NT2/D1 (cell line): ENCODE measurements at regions not wholly inside any gene's neighbourhood (a gene's known extent, or its start where the extent isn't known, plus 50 kb on each side); places are given as distances from the start of the nearest gene placed in this dataset.

Experiments
- DNase-seq: peaks from one replicate; pipeline ENCODE4 v3.0.0-alpha.2; 2011; ENCODE audit warnings: low read depth, low spot score
- H3K27me3 ChIP-seq: 2 replicates; pipeline ENCODE4 v1.6.0; 2011; ENCODE audit warnings: mild to moderate bottlenecking; ENCODE audit not compliant: insufficient read length, insufficient read depth
- H3K36me3 ChIP-seq: 2 replicates; pipeline ENCODE4 v1.6.1; 2011; ENCODE audit warnings: mild to moderate bottlenecking, low read length, mixed read lengths; ENCODE audit not compliant: insufficient read depth, insufficient read length
- H3K4me1 ChIP-seq: 2 replicates; pipeline ENCODE4 v1.5.1; 2011; ENCODE audit not compliant: insufficient read depth, insufficient read length
- H3K4me3 ChIP-seq: 2 replicates; pipeline ENCODE4 v1.5.1; 2011; ENCODE audit warnings: low read depth; ENCODE audit not compliant: insufficient read length
- H3K9ac ChIP-seq: 2 replicates; pipeline ENCODE4 v1.6.0; 2011; ENCODE audit warnings: low read depth; ENCODE audit not compliant: insufficient read length
- H3K9me3 ChIP-seq: 2 replicates; pipeline ENCODE4 v1.5.1; 2011; ENCODE audit warnings: mild to moderate bottlenecking, low read length; ENCODE audit not compliant: insufficient read depth
- SUZ12 ChIP-seq: IDR thresholded peaks from 2 replicates; pipeline ENCODE4 v1.6.1; 2011; ENCODE audit not compliant: insufficient read length, insufficient read depth; ENCODE audit errors: extremely low read depth
- YY1 ChIP-seq: IDR thresholded peaks from 2 replicates; pipeline ENCODE4 v1.6.1; 2011; ENCODE audit not compliant: insufficient read length, insufficient read depth
- ZNF274 ChIP-seq: IDR thresholded peaks from 2 replicates; pipeline ENCODE4 v1.6.1; 2011; ENCODE audit warnings: mild to moderate bottlenecking, low read depth, low read length

DNA sequence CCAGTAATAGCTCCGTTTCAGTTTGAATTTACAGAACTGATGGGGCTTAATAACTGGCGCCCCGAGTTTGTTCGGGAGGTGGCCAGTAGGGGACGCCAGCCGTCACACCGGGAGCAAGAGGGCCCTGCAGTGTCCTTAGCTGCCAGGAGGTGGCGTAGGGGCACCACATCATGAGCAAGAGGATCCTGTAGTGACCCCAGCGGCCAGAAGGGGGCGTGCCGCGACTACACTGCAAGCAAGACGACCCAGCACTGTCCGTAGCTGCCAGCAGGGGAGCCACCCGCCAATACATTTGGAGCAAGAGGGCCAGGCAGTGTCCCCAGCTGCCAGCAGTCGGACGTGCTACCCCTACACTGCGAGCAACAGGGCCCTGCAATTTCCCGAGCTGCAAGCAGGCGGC lies 663.7 kb upstream of the B3GAT1 start:
- peaks cover 17% of the 10 kb centered on the region; the same call in 1 of the 2 replicates for H3K9me3 ChIP-seq
- H3K9ac ChIP-seq, result no peak overlapping the region
- no peak overlapping the region for H3K4me3 ChIP-seq
- DNase-seq, result peak; percentile 82
- no peak for TF ChIP-seq SUZ12
- no peak for TF ChIP-seq YY1
- no peak for TF ChIP-seq ZNF274
- no peaks in the 10 kb centered on the region for H3K4me1 ChIP-seq
- H3K36me3 ChIP-seq, result no peaks in the 10 kb centered on the region
- H3K27me3 ChIP-seq, result no peaks in the 10 kb centered on the region

DNA sequence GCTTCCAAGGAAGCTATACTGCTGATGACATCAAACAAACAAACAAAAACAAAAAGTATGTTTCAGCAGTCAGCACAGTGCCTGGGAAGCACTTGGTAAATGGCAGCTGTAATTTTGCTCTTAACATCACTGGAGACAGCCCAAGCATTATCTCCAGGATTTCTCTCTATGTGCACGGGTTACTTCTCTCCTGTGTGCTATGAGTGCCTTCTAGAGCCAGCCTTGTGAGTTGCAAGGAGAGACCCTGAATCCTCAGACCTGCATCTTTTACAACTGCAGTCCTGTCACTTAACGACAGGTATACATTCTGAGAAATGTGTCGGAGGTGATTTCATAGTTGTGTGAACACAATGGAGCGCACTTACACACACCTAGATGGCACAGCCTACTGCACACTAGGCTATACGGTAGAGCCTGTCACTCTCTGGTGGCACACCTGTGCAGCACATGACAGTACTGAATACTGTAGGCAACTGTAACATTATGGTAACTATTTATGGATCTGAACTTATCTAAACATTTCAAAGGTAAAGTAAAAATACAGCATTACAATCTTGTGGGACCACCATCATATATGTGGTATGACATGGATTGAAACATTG lies 662.5 kb upstream of the B3GAT1 start:
- Histone ChIP-seq H3K27me3 (no peaks in the 10 kb centered on the region), H3K4me3 (no peak overlapping the region), H3K9me3 (peaks cover 20% of the 10 kb centered on the region; the same call in 1 of the 2 replicates), H3K36me3 (no peaks in the 10 kb centered on the region), H3K4me1 (no peaks in the 10 kb centered on the region), H3K9ac (no peak overlapping the region)
- no peak for DNase-seq
- TF ChIP-seq YY1 (no peak), SUZ12 (no peak), ZNF274 (no peak)

DNA sequence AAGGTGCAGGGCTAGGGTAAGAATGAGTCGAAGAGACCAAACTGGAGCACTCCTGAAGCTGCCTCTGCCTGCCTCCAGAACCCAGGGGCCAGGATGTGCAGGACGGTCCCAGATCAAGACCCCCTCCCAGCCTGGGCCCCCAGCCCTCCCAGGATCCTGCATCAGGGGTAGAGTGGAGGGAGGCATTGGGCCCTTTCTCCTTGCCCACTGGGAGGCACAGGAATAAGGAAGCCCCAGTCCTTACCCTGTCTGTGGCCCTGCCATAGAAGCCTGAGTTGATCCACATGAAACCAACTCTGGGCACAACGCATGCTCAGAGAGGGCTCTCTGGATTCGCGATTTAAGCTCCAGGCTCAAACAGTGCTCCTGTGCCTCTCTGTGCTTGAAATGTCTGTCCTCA lies 661.8 kb upstream of the B3GAT1 start:
- no peaks in the 10 kb centered on the region for H3K27me3 ChIP-seq
- no peak overlapping the region for H3K4me3 ChIP-seq
- TF ChIP-seq YY1, result no peak
- no peak for TF ChIP-seq ZNF274
- TF ChIP-seq SUZ12, result no peak
- no peaks in the 10 kb centered on the region for H3K4me1 ChIP-seq
- H3K9me3 ChIP-seq, result peaks cover 22% of the 10 kb centered on the region; the same call in 1 of the 2 replicates
- H3K36me3 ChIP-seq, result no peaks in the 10 kb centered on the region
- no peak overlapping the region for H3K9ac ChIP-seq
- no peak for DNase-seq

DNA sequence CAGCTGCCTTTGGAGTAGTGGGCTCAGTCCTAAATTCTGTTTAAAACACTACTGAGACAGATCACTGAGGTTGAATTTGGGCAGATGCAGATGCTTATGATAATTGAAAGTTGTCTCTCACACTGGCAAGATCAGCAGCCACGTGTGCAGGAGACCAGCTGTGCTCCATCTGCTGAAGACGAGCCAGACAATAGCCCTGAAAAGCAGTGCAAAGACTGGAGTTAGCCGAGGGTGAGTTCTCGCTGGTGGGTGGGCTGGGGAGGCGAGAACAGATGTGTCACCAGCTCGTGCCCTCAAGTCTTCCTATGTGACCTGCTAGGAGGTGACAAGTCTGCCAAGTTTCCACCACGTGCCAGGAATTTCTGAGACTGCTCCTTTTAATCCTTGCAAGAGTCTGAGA lies 661.3 kb upstream of the B3GAT1 start:
- H3K36me3 ChIP-seq, result no peaks in the 10 kb centered on the region
- H3K9ac ChIP-seq, result no peak overlapping the region
- H3K4me1 ChIP-seq, result no peaks in the 10 kb centered on the region
- TF ChIP-seq YY1, result no peak
- TF ChIP-seq ZNF274, result no peak
- no peak for TF ChIP-seq SUZ12
- H3K9me3 ChIP-seq, result peaks cover 22% of the 10 kb centered on the region; the same call in 1 of the 2 replicates
- no peak overlapping the region for H3K4me3 ChIP-seq
- no peak for DNase-seq
- H3K27me3 ChIP-seq, result no peaks in the 10 kb centered on the region

DNA sequence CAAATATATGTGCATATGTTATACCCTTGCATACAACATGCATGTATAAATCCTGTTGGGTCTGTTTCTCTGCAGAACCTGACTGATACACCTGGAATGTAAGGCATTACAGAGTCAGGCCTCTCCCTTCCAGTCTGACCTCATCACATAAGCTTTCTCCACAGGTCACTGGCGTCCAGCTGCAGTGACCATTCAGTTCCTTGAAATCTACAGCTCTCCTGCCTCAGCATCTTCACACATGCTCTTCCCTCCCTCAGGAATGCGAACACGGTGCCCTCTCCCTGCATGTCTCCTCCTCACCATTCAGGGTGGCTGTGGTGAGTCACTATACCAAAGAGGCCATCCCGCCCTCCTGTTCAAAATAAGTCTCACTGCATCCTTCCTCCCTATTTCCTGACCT lies 657.8 kb upstream of the B3GAT1 start:
- no peak for TF ChIP-seq ZNF274
- no peak for TF ChIP-seq YY1
- TF ChIP-seq SUZ12, result no peak
- Histone ChIP-seq H3K9me3 (peaks cover 10% of the 10 kb centered on the region; the same call in 1 of the 2 replicates), H3K36me3 (no peaks in the 10 kb centered on the region), H3K27me3 (no peaks in the 10 kb centered on the region), H3K4me3 (no peak overlapping the region), H3K9ac (no peak overlapping the region), H3K4me1 (no peaks in the 10 kb centered on the region)
- no peak for DNase-seq

DNA sequence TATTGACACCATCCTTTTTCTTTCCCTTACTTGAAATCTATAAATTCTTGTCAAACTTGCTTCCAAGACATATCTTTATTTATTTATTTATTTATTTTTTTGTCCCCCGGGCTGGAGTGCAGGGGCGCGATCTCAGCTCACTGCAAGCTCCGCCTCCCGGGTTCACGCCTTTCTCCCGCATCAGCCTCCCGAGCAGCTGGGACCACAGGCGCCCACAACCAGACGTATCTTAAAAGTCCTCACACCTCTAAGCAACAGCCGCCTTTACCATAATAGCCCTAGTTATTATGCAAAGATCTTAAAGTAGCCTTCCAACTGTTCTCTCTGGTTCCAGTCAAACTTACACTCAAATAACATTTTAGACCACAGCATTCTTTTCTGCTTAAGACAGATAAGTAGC lies 657.0 kb upstream of the B3GAT1 start:
- no peaks in the 10 kb centered on the region for H3K36me3 ChIP-seq
- no peaks in the 10 kb centered on the region for H3K27me3 ChIP-seq
- H3K4me3 ChIP-seq, result no peak overlapping the region
- TF ChIP-seq SUZ12 (no peak), ZNF274 (no peak), YY1 (no peak)
- no peak overlapping the region for H3K9ac ChIP-seq
- no peak for DNase-seq
- peaks cover 4% of the 10 kb centered on the region; the same call in 1 of the 2 replicates for H3K9me3 ChIP-seq
- no peaks in the 10 kb centered on the region for H3K4me1 ChIP-seq

DNA sequence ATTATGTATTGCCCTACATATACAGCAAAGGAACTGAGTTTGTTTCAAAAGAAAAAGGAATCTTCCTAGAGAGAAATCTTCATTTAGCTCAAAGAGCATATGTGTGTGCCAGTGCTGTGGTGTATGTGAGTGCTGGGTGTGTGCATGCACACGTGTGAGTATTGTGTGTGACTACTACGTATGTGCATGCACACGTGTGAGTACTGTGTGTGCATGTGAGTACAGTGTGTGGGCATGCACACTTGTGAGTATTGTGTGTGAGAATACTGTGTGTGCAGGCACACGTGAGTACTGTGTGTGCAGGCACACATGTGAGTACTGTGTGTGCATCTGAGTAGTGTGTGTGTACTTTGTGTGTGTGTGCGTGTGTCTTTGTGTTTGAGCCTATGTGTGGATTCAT lies 651.0 kb upstream of the B3GAT1 start:
- H3K9me3 ChIP-seq, result peaks cover 17% of the 10 kb centered on the region
- H3K27me3 ChIP-seq, result no peaks in the 10 kb centered on the region
- H3K4me3 ChIP-seq, result no peak overlapping the region
- no peaks in the 10 kb centered on the region for H3K36me3 ChIP-seq
- DNase-seq, result no peak
- no peak overlapping the region for H3K9ac ChIP-seq
- TF ChIP-seq ZNF274 (no peak), YY1 (no peak), SUZ12 (no peak)
- no peaks in the 10 kb centered on the region for H3K4me1 ChIP-seq

DNA sequence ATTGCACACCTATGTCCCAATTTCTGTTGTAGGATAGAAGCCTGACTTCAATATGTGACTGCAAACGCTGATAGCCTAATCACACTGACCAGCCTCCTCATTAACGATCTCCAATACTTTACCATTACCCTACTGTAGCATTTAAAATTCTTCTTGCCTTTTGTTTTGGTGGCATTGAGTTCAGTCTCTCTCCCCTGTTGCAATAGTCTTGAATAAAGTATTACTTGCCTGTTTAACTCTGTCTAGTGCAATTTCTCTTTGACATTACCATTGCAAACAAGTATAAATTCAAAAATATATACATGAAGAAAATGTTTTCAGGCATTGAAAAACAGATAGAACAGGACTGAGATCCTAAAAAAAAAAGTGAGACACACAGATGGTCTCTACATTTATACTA lies 649.1 kb upstream of the B3GAT1 start:
- no peaks in the 10 kb centered on the region for H3K4me1 ChIP-seq
- no peak overlapping the region for H3K4me3 ChIP-seq
- H3K9me3 ChIP-seq, result peaks cover 17% of the 10 kb centered on the region
- DNase-seq, result no peak
- no peaks in the 10 kb centered on the region for H3K36me3 ChIP-seq
- no peak overlapping the region for H3K9ac ChIP-seq
- TF ChIP-seq ZNF274, result no peak
- TF ChIP-seq SUZ12, result no peak
- no peak for TF ChIP-seq YY1
- no peaks in the 10 kb centered on the region for H3K27me3 ChIP-seq
